GM13977 (cell line): ENCODE measurements at regions not wholly inside any gene's neighbourhood (a gene's known extent, or its start where the extent isn't known, plus 50 kb on each side); places are given as distances from the start of the nearest gene placed in this dataset.

Source experiments
- DNase-seq: peaks from one replicate; pipeline ENCODE4 v3.0.0; 2012; ENCODE audit warnings: low spot score
- in situ Hi-C: fragments of 300-500 bp; cut with MboI; formaldehyde crosslinking; loops from one replicate; pipeline ENCODE4 v1.12.0; 2022; ENCODE audit warnings: low sequenced_read_pairs, low pct_unique_long_range_greater_than_20kb, mixed read lengths, inconsistent platforms; ENCODE audit not compliant: unreplicated experiment
- TF ChIP-seq, protein P1 (sequence below): IDR thresholded peaks from 2 replicates; pipeline ENCODE4 v1.5.1; 2012; ENCODE audit warnings: mild to moderate bottlenecking, control low read depth; ENCODE audit not compliant: insufficient read depth; ENCODE audit errors: extremely low read depth, missing control alignments

DNA sequence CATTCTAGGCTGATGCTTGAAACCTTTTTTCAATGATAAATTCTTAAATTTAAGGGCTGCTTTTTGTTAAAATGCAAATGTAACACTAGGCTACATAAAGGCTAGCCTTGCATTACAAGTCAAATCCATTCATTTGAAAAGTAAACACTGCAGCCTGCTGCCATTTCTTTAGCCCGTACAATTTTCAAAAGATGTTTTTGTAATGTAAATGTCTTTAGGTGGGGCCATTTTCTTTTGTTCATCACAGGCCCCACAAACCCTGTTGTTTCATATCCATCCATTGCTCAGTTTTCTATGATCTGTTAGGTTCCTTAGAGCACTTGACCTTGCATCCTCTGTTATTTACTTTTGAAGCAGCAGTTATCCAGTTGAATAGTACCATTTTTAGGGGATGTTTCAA lies 296.2 kb upstream of the AMOT start:
- in situ Hi-C loops = no loop called here
- TF ChIP-seq, protein P1, sequence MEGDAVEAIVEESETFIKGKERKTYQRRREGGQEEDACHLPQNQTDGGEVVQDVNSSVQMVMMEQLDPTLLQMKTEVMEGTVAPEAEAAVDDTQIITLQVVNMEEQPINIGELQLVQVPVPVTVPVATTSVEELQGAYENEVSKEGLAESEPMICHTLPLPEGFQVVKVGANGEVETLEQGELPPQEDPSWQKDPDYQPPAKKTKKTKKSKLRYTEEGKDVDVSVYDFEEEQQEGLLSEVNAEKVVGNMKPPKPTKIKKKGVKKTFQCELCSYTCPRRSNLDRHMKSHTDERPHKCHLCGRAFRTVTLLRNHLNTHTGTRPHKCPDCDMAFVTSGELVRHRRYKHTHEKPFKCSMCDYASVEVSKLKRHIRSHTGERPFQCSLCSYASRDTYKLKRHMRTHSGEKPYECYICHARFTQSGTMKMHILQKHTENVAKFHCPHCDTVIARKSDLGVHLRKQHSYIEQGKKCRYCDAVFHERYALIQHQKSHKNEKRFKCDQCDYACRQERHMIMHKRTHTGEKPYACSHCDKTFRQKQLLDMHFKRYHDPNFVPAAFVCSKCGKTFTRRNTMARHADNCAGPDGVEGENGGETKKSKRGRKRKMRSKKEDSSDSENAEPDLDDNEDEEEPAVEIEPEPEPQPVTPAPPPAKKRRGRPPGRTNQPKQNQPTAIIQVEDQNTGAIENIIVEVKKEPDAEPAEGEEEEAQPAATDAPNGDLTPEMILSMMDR = no peak
- DNase-seq = no peak

DNA sequence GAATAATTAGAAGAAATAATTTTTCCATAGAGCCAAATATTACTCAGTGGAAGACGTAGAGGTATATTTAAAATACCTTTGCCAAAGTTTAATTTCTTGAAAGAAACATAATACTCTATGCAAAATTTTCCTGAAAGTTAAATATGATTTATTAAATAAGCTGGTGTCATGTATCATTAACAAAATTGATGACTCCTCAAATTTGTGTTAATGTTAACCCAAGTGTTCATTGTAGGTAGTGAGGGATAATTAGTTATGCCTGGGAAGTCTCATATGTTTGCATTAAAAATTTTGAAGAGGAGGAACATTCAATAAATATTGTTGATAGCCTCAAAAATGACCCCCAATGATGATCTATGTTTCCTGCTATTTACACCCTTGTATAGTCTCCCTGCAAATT lies 292.7 kb upstream of the AMOT start:
- in situ Hi-C loops = no loop called here
- DNase-seq = no peak
- TF ChIP-seq, protein P1 = no peak

DNA sequence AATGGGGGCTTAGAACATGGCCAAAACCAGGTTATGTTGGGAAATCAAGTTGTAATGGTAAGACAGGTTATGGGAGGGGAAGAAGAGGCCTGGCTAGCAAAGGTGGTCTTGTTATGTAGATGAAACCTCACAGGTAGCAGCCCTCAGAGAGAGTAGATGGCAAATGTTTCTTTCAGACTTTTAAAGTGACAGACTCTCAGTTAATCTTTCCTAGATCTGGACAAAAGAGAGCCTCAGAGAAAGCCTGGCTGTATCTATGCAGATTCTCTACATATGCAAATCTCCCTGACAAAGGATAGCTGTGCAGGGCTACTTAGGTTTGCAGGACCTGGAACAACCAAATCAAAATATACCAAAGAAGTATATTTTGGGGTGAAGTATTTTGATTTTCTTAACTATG lies 284.1 kb upstream of the AMOT start:
- in situ Hi-C loops = no loop called here
- DNase-seq = no peak
- TF ChIP-seq, protein P1 = no peak

GRCh38 chrX:113075521-113075920 lies 234.9 kb upstream of the AMOT start:
- no peak for DNase-seq
- TF ChIP-seq, protein P1 = no peak

GRCh38 chrX:113059714-113060113 lies 219.1 kb upstream of the AMOT start:
- in situ Hi-C loops = no loop called here
- TF ChIP-seq, protein P1 = no peak
- no peak for DNase-seq

More at GRCh38 chrX:113075521-113075920, 234.9 kb upstream of the AMOT start:
- in situ Hi-C loops = no loop called here

GRCh38 chrX:113058634-113059033 lies 218.0 kb upstream of the AMOT start:
- TF ChIP-seq, protein P1 = no peak
- in situ Hi-C loops = no loop called here
- no peak for DNase-seq

GRCh38 chrX:113048896-113049295 lies 208.3 kb upstream of the AMOT start:
- TF ChIP-seq, protein P1 = no peak
- in situ Hi-C loops = no loop called here
- no peak for DNase-seq
